HUDEP-2 (cell line): ENCODE measurements at regions not wholly inside any gene's neighbourhood (a gene's known extent, or its start where the extent isn't known, plus 50 kb on each side); places are given as distances from the start of the nearest gene placed in this dataset.
"Not testable (repeated sequence)": the region's sequence is repeated elsewhere in the genome, so short reads cannot be mapped to it uniquely, and the experiment has no call there.

ENCODE experiments used
- DNase-seq, 76 experiments: peaks; one replicate each; lab custom pipeline; 2025; ENCODE audit not compliant: unreplicated experiment in 76 of 76; lab: John Stamatoyannopoulos, UW

- DNase-seq = no peak
These were observed 100.3 kb upstream of the SIRPG start for GRCh38 chr20:1757606-1758512.

GRCh38 chr20:1757072-1757471 lies 99.5 kb upstream of the SIRPG start:
- no peak for DNase-seq

GRCh38 chr20:1754749-1755148 lies 97.2 kb upstream of the SIRPG start:
- DNase-seq = no peak

- DNase-seq = no peak
These were observed 96.7 kb upstream of the SIRPG start for GRCh38 chr20:1754306-1754705.

GRCh38 chr20:1752045-1752444 lies 94.5 kb upstream of the SIRPG start:
- DNase-seq = no peak

GRCh38 chr20:1748777-1749176 lies 91.2 kb upstream of the SIRPG start:
- DNase-seq = no peak

- no peak for DNase-seq
These were observed 90.5 kb upstream of the SIRPG start for GRCh38 chr20:1747953-1748577.

GRCh38 chr20:1742049-1742434 lies 84.5 kb upstream of the SIRPG start:
- DNase-seq = not testable (repeated sequence)

- DNase-seq = no peak
These were observed 83.9 kb upstream of the SIRPG start for GRCh38 chr20:1741309-1742048.

GRCh38 chr20:1737134-1737533 lies 79.6 kb upstream of the SIRPG start:
- no peak for DNase-seq

GRCh38 chr20:1735417-1736089 lies 78.0 kb upstream of the SIRPG start:
- no peak for DNase-seq

- peak in 4 of 76 experiments; percentile 2 to 24 (median 11) for DNase-seq
These were observed 76.8 kb upstream of the SIRPG start for GRCh38 chr20:1734269-1734858.

- not testable (repeated sequence) for DNase-seq
These were observed 74.3 kb upstream of the SIRPG start for GRCh38 chr20:1731828-1732375.

GRCh38 chr20:1730981-1731711 lies 73.6 kb upstream of the SIRPG start:
- DNase-seq = not testable (repeated sequence)

- DNase-seq = not testable (repeated sequence)
These were observed 69.7 kb upstream of the SIRPG start for GRCh38 chr20:1727303-1727702.

- no peak for DNase-seq
These were observed 67.3 kb upstream of the SIRPG start for GRCh38 chr20:1724901-1725300.

- DNase-seq = no peak
These were observed 65.0 kb upstream of the SIRPG start for GRCh38 chr20:1722513-1723050.

GRCh38 chr20:1721687-1722512 lies 64.3 kb upstream of the SIRPG start:
- DNase-seq = no peak
